IMR-90 (cell line): ENCODE measurements at regions not wholly inside any gene's neighbourhood (a gene's known extent, or its start where the extent isn't known, plus 50 kb on each side); places are given as distances from the start of the nearest gene placed in this dataset.

Source experiments
- ATAC-seq: fragments of 200-7000 bp; cut with Tn5 transposase; 2 replicates; pipeline ENCODE4 v1.9.1; 2020; ENCODE audit warnings: low read depth, mild to moderate bottlenecking, moderate library complexity
- BruUV-seq: library from RNA; stranded (reverse); fragments of 400-500 nt; replicated peaks from 2 replicates; lab custom pipeline; 2021; lab: Mats Ljungman, UMichigan
- CTCF ChIA-PET: fragments of 300-600 bp; formaldehyde crosslinking; extraction: SDS; loops from one replicate; lab custom pipeline; 2021; ENCODE audit warnings: antibody characterized with exemption; lab: Yijun Ruan, JAX
- POLR2A ChIA-PET: fragments of 300-600 bp; sonication (Branson Sonifier 250); formaldehyde crosslinking; loops from one replicate; lab custom pipeline; 2022; ENCODE audit warnings: antibody characterized with exemption; ENCODE audit not compliant: unreplicated experiment; lab: Charles Lee
- DNase-seq: peaks from one replicate; pipeline ENCODE4 v3.0.0; 2013
- H2AFZ ChIP-seq: replicated peaks from 2 replicates; pipeline ENCODE3; 2013; ENCODE audit warnings: low read length, mild to moderate bottlenecking; ENCODE audit not compliant: poor library complexity
- H2AK5ac ChIP-seq: 2 replicates; pipeline ENCODE4 v1.6.1; 2013; ENCODE audit warnings: low read depth, low read length, inconsistent platforms
- H2AK9ac ChIP-seq: replicated peaks from 2 replicates; pipeline ENCODE3; 2013; ENCODE audit warnings: mild to moderate bottlenecking, low read depth, low read length, moderate library complexity; ENCODE audit not compliant: poor library complexity
- H2BK120ac ChIP-seq: 2 replicates; pipeline ENCODE4 v1.6.1; 2013; ENCODE audit warnings: low read depth, low read length, inconsistent platforms
- H2BK15ac ChIP-seq: 3 replicates; pipeline ENCODE4 v1.6.1; 2013; ENCODE audit warnings: low read depth, low read length, inconsistent platforms
- H2BK20ac ChIP-seq: 2 replicates; pipeline ENCODE4 v1.6.1; 2013; ENCODE audit warnings: low read depth, mild to moderate bottlenecking, inconsistent platforms, low read length, moderate library complexity
- H2BK5ac ChIP-seq: 2 replicates; pipeline ENCODE4 v1.6.1; 2013; ENCODE audit warnings: mild to moderate bottlenecking, low read depth, low read length, inconsistent platforms; ENCODE audit not compliant: poor library complexity, severe bottlenecking
- H3K14ac ChIP-seq: replicated peaks from 2 replicates; pipeline ENCODE4 v1.6.1; 2013; ENCODE audit warnings: low read depth, low read length, inconsistent platforms
- H3K18ac ChIP-seq: 2 replicates; pipeline ENCODE4 v1.6.1; 2013; ENCODE audit warnings: low read depth, low read length, control low read depth
- H3K23ac ChIP-seq: 2 replicates; pipeline ENCODE4 v1.6.1; 2013; ENCODE audit warnings: low read depth, low read length, inconsistent platforms
- H3K27ac ChIP-seq: 2 replicates; pipeline ENCODE4 v1.5.1; 2013; ENCODE audit warnings: mild to moderate bottlenecking, control low read depth, low read length; ENCODE audit not compliant: insufficient read depth
- H3K27me3 ChIP-seq: 2 replicates; pipeline ENCODE4 v1.6.1; 2013; ENCODE audit warnings: low read length; ENCODE audit not compliant: control insufficient read depth, insufficient read depth
- H3K36me3 ChIP-seq: 2 replicates; pipeline ENCODE4 v1.6.1; 2013; ENCODE audit warnings: low read length, mixed read lengths; ENCODE audit not compliant: control insufficient read depth, insufficient read depth
- H3K4ac ChIP-seq: 2 replicates; pipeline ENCODE4 v1.6.1; 2013; ENCODE audit warnings: low read depth, low read length, inconsistent platforms
- H3K4me1 ChIP-seq: 2 replicates; pipeline ENCODE4 v1.6.1; 2013; ENCODE audit warnings: low read length, mixed read lengths; ENCODE audit not compliant: control insufficient read depth, insufficient read depth
- H3K4me2 ChIP-seq: 2 replicates; pipeline ENCODE4 v1.6.1; 2013; ENCODE audit warnings: low read depth, mild to moderate bottlenecking, control low read depth, low read length, moderate library complexity
- H3K4me3 ChIP-seq: 2 replicates; pipeline ENCODE4 v1.5.1; 2013; ENCODE audit warnings: low read depth, mild to moderate bottlenecking, control low read depth, low read length, moderate library complexity; ENCODE audit not compliant: insufficient read depth
- H3K56ac ChIP-seq: 2 replicates; pipeline ENCODE4 v1.6.1; 2013; ENCODE audit warnings: low read length, inconsistent platforms; ENCODE audit not compliant: insufficient read depth; ENCODE audit errors: extremely low read depth
- H3K79me1 ChIP-seq, 2 experiments: 2 replicates each; pipeline ENCODE4 v1.6.1; 2013; ENCODE audit warnings: low read length in 2 of 2, inconsistent platforms in 1 of 2, low read depth in 1 of 2
- H3K9ac ChIP-seq: 2 replicates; pipeline ENCODE4 v1.6.1; 2013; ENCODE audit warnings: low read depth, low read length, control low read depth
- H3K9me1 ChIP-seq: 2 replicates; pipeline ENCODE4 v1.6.1; 2013; ENCODE audit warnings: low read length, inconsistent platforms; ENCODE audit not compliant: insufficient read depth
- H3K9me3 ChIP-seq: 2 replicates; pipeline ENCODE4 v1.6.1; 2013; ENCODE audit warnings: low read length; ENCODE audit not compliant: control insufficient read depth, insufficient read depth
- H4K20me1 ChIP-seq: 2 replicates; pipeline ENCODE4 v1.6.1; 2013; ENCODE audit warnings: low read length, inconsistent platforms; ENCODE audit not compliant: insufficient read depth
- H4K5ac ChIP-seq: 2 replicates; pipeline ENCODE4 v1.6.1; 2013; ENCODE audit warnings: mild to moderate bottlenecking, low read depth, low read length, control low read depth
- H4K8ac ChIP-seq, 2 experiments: 2 replicates each; pipeline ENCODE4 v1.6.1; 2013; ENCODE audit warnings: low read depth in 2 of 2, low read length in 2 of 2, control low read depth in 1 of 2, inconsistent platforms in 1 of 2
- H4K91ac ChIP-seq: 2 replicates; pipeline ENCODE4 v1.6.1; 2013; ENCODE audit warnings: low read depth, low read length, inconsistent platforms; ENCODE audit not compliant: insufficient read depth
- CEBPB ChIP-seq: IDR thresholded peaks from 2 replicates; pipeline ENCODE4 v1.6.1; 2012; ENCODE audit warnings: low read depth, low read length, improper control_type of control experiment
- FOS ChIP-seq: fragments of 150-350 bp; IDR thresholded peaks from 2 replicates; pipeline ENCODE4 v1.6.1; 2016; ENCODE audit warnings: low read depth, low read length
- WGBS, 2 experiments: methylation state at CpG; one replicate each; pipeline versions ENCODE4 v1.1.5 to v1.1.7; 2013; ENCODE audit warnings: missing lambda C conversion rate in 2 of 2; ENCODE audit not compliant: insufficient read length in 1 of 2; ENCODE audit errors: extremely low coverage in 2 of 2; 5-methylcytosine and 5-hydroxymethylcytosine counted together
- dilution Hi-C: fragments of 300-500 bp; cut with HindIII; formaldehyde crosslinking; loops from one replicate; pipeline ENCODE4 v1.14.3; 2018; ENCODE audit warnings: low sequenced_read_pairs; ENCODE audit not compliant: unreplicated experiment
- in situ Hi-C: fragments of 300-500 bp; cut with MboI; formaldehyde crosslinking; loops from 3 replicates; pipeline ENCODE4 v1.14.3; 2019; ENCODE audit warnings: low sequenced_read_pairs, inconsistent platforms, mixed read lengths
- intact Hi-C: fragments of 100-400 bp; cut with micrococcal nuclease; formaldehyde crosslinking; loops from 2 replicates; pipeline ENCODE4 v1.10.0; 2022

DNA sequence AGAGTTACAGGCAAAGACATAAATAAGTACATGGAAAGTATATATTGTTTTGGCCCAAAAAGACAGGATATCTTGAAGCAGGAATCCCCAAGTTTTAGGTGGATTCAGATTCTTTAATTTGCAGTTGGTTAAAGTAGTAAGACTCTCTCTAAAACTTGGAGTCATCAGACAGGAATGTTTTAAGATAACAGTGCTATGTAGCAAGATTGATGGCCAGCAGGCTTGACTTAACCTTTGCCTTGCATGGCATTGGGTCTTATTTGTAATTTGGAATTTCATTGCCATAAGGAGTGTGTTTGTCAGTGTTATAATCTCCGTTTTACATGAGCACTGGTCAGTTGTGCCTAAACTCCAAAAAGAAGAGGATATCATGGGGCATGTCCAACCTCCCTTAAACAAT, 727.6 kb upstream of the CHRM3 start:
- Histone ChIP-seq H3K4me2 (peak overlapping the region; percentile 0; the same call in 1 of the 2 replicates), H3K79me1 (no peaks in the 10 kb centered on the region)
- POLR2A ChIA-PET: no interaction called here

More for the DNA sequence above, 727.6 kb upstream of the CHRM3 start:
- intact Hi-C loops (loop anchor here (10.0 kb wide), 1 partner anchor 984 kb away; no protein-coding TSS in a partner anchor), dilution Hi-C loops (no loop called here), in situ Hi-C loops (no loop called here)
- Histone ChIP-seq H3K9ac (no peak overlapping the region), H3K27me3 (no peaks in the 10 kb centered on the region), H4K20me1 (no peaks in the 10 kb centered on the region), H2AFZ (no peak overlapping the region), H4K5ac (peak overlapping the region; percentile 45; the same call in 1 of the 2 replicates), H3K4me1 (no peaks in the 10 kb centered on the region; the same call in 1 of the 2 replicates), H4K8ac (peak overlapping the region; percentile 59 to 81; a peak in 3 of 4 replicates), H3K18ac (peak overlapping the region; percentile 61), H2AK5ac (no peak overlapping the region), H2BK120ac (peak overlapping the region; percentile 72), H3K9me1 (no peaks in the 10 kb centered on the region), H3K27ac (peak overlapping the region; percentile 71; the same call in 1 of the 2 replicates), H3K9me3 (no peaks in the 10 kb centered on the region), H3K56ac (peak overlapping the region; percentile 49; the same call in 1 of the 2 replicates), H4K91ac (peak overlapping the region; percentile 54; the same call in 1 of the 2 replicates), H2AK9ac (no peak overlapping the region), H3K23ac (0 out of 2 replicates have a peak overlapping the region, but pooled peaks have one; percentile 18), H3K14ac (no peak overlapping the region), H3K4ac (peak overlapping the region; percentile 80), H2BK5ac (peak overlapping the region; percentile 78), H2BK20ac (peak overlapping the region; percentile 75), H2BK15ac (peak overlapping the region; percentile 16; the same call in 1 of the 3 replicates), H3K4me3 (no peak overlapping the region), H3K36me3 (no peaks in the 10 kb centered on the region)
- peak; percentile 84 for ATAC-seq
- CTCF ChIA-PET: no interaction called here
- BruUV-seq: no TSS peak
- DNase-seq: peak; percentile 74
- WGBS, 2 experiments: no CpG with 5 or more reads among the region's 1 CpG
- TF ChIP-seq CEBPB (peak; percentile 26; the same call in 1 of the 2 replicates), FOS (no peak)
